Endometrium (tissue), 2 donors: ENCODE measurements at regions not wholly inside any gene's neighbourhood (a gene's known extent, or its start where the extent isn't known, plus 50 kb on each side); places are given as distances from the start of the nearest gene placed in this dataset.

Source experiments
- FAIRE-seq: peaks from 2 replicates; lab custom pipeline; 2012; peaks lifted over from hg19 to GRCh38; lab: Jason Lieb, UNC
- donor health status: control.
- donor health status: control.

DNA sequence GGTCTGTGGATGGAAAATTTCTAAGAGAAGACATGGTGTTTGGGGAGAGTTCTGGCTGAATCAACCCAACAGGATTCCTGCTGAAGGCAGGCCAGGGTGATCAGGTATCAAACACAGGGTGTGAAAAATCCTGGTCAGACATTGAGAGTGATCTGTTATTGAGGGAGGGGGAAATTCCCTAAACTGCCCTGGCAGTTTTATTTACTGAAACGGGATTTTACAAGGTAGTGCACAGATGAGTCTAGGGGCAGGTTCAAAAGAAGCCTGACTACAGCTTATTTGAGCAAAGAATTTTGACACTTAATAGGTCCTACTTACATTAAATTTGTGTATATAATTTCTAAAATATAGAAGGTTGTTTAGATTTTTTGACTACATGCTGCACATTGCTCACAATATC, 569.4 kb upstream of the RGS18 start:
- no peak for FAIRE-seq

DNA sequence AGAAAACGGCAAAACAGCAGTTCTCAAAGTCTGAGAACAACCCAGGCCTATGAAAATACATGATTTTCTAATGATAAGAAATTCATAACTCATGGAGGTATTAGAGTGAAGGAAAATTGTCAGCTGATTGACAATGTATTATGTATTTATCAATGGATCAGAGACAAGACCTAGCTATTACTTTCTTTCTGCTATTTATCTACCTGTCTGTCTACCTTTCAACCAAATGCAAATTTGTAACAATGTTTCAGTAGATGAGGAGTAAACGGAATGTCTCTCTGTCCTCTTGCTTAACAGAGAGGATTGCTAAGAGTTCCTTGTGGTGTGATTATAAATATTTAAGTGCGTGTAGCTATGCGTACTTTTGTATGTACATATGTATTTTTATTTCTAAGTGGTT, 568.7 kb upstream of the RGS18 start:
- no peak for FAIRE-seq

DNA sequence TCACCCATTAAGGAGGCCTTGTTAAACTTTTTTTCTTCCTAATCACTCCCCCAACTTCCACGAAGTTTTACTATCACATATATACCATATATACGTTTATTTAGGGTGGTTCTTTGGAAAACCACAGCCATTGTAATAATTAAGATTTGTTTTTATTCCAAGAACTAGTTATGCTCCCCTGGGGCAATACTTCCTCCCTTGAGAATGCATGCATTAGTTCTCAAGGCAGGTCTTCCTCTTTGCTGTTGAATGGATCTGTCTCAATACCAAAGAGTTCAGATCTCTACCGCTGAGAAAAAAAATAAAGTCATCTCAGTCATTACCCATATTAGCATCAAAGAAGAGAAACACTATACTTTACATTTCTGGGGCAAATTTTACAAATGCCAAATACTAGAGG, 567.7 kb upstream of the RGS18 start:
- FAIRE-seq = no peak

DNA sequence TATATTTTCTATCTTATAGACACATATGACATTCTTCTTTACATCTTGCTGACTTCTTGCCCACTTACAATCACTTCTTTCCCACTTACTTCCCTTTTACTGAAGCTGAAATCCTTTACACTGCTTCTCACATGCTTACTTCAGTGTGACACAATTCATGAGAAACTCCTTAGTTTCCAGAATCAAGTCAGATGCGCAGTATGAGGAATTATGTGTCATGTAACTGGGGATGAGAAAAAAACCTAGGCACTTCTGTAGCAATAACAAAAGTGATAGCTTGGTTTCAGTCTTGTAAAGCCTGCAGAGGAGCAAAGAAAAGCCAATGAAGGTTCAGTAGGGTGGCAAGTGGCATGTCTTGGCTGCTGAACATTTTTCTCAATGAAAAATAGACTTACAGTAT, 566.2 kb upstream of the RGS18 start:
- no peak for FAIRE-seq

- no peak for FAIRE-seq
Measured at GRCh38 chr1:191592907-191593306, 565.4 kb upstream of the RGS18 start.

GRCh38 chr1:191595170-191595569, 563.1 kb upstream of the RGS18 start:
- no peak for FAIRE-seq

GRCh38 chr1:191608367-191608766, 549.9 kb upstream of the RGS18 start:
- FAIRE-seq = no peak

DNA sequence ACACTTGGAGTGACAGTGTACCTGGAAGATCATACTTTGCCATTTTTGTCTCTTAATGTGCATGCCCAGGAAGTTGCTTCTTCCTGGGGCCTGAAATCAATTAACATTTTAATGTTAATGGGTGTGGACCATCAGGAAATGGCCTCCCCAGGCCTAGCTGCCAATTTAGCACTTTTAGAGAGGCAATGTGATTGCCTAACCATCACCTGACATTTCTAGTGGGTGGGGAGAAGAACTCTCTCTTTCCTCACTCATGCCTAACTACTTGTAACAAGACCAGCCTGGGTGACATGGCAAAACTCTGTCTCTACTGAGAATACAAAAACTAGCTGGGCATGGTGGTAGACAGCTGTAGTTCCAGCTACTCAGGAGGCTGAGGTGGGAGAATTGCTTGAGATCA, 549.0 kb upstream of the RGS18 start:
- FAIRE-seq = no peak

DNA sequence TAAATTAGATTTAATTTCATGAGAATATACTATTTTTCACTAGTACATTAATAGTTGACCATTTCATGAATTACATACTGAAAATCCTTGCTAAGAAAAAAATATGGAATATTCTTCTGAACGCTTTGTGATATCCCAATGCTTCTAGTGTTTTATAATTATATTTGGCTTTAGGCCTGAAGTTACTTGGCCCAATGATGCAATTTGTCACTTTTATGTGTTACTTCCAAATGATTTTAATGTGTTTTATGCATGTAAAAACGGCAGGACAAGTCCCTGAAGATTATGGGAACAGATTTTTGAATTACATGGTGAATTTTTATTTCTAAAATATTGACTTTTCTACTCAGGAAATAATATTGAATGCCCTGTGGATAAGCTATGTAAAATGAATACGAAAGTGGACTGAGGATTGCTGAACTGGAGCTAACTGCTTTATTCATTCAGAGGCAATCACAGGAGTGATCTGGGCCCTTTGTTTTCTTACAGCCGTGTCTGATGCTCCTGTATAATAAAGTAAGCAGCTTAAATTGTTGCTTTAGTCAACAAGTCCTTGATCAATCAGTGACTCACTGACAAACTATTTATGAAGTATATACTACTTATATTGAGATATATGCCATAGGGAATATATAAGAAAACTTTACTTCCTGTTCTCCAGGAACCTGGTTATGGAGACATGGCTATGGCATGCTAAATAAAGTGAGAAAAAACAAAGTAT, 543.0 kb upstream of the RGS18 start:
- FAIRE-seq = no peak

DNA sequence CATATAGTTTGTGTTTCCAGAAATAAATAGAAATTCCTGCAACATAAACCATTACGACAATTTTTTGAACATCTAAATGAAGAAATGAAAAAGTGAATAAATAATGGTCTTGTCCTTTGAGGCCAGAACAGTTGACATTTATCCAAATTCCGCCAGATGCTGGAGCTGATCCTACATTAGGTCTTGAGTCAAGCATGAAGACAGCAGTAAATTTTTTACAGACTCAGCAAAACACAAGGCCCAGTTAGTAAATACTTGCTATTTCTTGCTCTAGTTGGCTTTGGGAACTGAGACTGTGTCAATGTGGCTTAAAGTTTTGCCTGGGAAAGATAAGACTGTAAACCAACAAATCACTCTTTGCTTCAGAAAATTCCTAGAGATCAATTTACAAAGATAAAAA, 540.1 kb upstream of the RGS18 start:
- peak; percentile 91 for FAIRE-seq

DNA sequence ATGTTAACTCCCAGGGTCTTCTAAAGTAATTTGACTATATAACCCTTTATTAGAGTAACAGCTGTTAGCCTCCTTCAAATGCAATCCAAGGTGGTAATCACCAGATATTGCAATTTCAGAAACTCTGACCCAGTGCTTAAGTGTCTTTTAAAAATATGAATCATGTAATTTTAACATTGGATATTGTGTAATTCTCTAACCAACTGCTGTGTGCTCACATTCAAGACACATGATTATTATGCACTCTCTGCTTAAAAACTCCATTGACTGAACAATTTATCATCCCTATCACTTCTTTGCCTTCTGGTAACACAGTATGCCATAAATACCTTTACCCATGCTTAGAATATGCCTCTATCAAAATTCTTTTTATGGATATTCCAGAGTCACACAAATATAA, 537.4 kb upstream of the RGS18 start:
- no peak for FAIRE-seq

DNA sequence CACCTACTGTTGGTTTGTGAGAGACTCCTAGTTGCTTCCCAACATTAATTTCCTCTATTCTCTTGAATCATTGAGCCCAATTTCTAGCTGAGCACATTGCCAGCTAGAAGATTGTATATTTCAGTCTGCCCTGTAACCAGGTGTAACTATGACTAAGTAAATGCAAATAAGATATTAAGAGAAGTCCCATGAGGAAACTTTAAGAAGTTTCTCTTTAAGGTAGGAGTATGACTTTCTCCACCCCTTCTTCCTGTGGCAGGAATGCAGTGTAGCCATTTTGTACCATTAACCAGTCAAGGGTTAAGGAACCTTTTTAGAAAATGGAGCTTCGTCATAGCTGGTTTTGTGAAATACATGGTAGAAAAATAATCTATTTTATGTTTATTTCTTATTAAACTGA, 534.2 kb upstream of the RGS18 start:
- FAIRE-seq = no peak

- FAIRE-seq = no peak
Measured at GRCh38 chr1:191629836-191630235, 528.4 kb upstream of the RGS18 start.

- FAIRE-seq = no peak
Measured at GRCh38 chr1:191634801-191635508, 523.3 kb upstream of the RGS18 start.

GRCh38 chr1:191636345-191636744, 521.9 kb upstream of the RGS18 start:
- no peak for FAIRE-seq

GRCh38 chr1:191641420-191642260, 516.6 kb upstream of the RGS18 start:
- FAIRE-seq = no peak

DNA sequence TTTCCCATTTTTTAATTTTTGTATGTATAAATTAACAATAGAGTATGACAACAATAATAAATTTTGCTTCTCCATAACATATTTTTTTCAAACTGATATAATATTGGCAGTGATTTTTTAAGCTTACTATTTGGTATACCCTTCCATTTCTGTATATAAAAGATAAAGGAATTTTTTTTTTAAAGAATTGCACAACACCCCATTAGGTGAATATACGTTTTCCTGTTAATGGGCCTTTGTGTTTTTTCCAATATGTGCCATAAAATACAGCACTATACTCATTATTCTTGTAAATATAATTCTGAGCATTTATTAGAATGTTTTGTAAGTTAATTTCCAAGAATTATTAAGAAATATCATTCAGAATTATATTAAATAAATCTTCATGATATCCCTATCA, 515.2 kb upstream of the RGS18 start:
- FAIRE-seq = no peak

- FAIRE-seq = peak; percentile 71
Measured at GRCh38 chr1:191648939-191649338, 509.3 kb upstream of the RGS18 start.

GRCh38 chr1:191662051-191662450, 496.2 kb upstream of the RGS18 start:
- FAIRE-seq = no peak

DNA sequence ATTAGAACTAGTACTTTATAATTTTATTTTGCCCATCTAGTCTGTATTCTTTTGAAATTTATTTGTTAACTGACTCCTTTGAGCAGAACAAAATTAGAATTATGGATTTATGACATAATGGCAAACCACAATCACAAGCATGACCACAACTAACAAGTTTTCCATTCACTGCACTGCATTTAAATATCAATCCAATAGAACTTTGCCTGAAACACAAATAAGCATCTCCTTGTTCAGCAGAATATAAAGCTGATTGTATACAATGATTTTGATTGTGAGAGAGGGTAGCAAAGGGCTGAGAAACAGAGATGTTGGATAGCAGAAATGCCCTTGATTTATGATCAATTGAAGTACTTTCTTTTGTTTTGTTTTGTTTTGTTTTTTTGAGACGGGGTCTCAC, 495.5 kb upstream of the RGS18 start:
- FAIRE-seq = no peak

GRCh38 chr1:191668525-191668924, 489.7 kb upstream of the RGS18 start:
- FAIRE-seq = no peak

- FAIRE-seq = no peak
Measured at GRCh38 chr1:191669629-191670028, 488.6 kb upstream of the RGS18 start.

DNA sequence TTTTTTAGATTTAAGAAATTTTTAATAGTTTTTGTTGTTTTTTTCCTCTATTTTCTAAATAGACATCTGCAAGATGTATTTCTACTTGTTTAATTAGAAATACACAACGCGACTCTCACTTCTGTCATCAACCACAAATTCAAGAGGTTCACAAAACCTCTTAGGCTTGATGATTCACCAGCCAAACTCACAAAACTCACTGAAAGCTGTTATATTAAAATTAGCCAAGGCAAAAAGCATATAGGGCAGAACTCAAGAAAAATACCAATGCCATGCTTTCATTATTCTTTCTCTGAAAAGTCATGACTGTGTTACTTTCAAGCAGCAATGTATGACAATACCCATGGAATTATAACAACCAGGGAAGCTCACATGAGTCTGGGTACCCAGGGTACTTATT, 487.0 kb upstream of the RGS18 start:
- FAIRE-seq = no peak
